ENCODE measurements at regions not wholly inside any gene's neighbourhood (a gene's known extent, or its start where the extent isn't known, plus 50 kb on each side); places are given as distances from the start of the nearest gene placed in this dataset.
"Not testable (repeated sequence)": the region's sequence is repeated elsewhere in the genome, so short reads cannot be mapped to it uniquely, and the experiment has no call there.

- intact Hi-C loops (cut with DNase I; ENCODE audit: low total_unique reads): no loop called here
- Histone ChIP-seq H3K27me3 (no peaks in the 10 kb centered on the region), H3K9me3 (no peaks in the 10 kb centered on the region), H3K4me3 (no peak overlapping the region), H3K27ac (no peak overlapping the region), H3K4me1 (no peaks in the 10 kb centered on the region), H3K36me3 (ENCODE audit: low read depth, missing control alignments) (no peaks in the 10 kb centered on the region)
- DNase-seq: no peak
- TF ChIP-seq POLR2A (IDR thresholded peaks at IDR 0.05): no peak
- TF ChIP-seq CTCF (IDR thresholded peaks at IDR 0.05): no peak
Measured at GRCh38 chr2:163133602-163134001, 295.0 kb upstream of the KCNH7 start.

- Histone ChIP-seq H3K4me1 (no peaks in the 10 kb centered on the region), H3K9me3 (no peaks in the 10 kb centered on the region), H3K27ac (no peak overlapping the region), H3K36me3 (ENCODE audit: low read depth, missing control alignments) (no peaks in the 10 kb centered on the region), H3K27me3 (no peaks in the 10 kb centered on the region), H3K4me3 (no peak overlapping the region)
- TF ChIP-seq POLR2A (IDR thresholded peaks at IDR 0.05) (no peak), CTCF (IDR thresholded peaks at IDR 0.05) (peak; percentile 38 to 47 (median 40))
- DNase-seq: no peak
- 28 to 38% methylated on average over 3 of the region's 3 CpGs for WGBS, 2 donors
- intact Hi-C loops (cut with DNase I; ENCODE audit: low total_unique reads): no loop called here
Measured at GRCh38 chr2:163132850-163133249, 294.3 kb upstream of the KCNH7 start.

GRCh38 chr2:163132207-163132606, 293.6 kb upstream of the KCNH7 start:
- WGBS, 2 donors: 97% methylated on average over 2 of the region's 2 CpGs

GRCh38 chr2:163123526-163123925, 285.0 kb upstream of the KCNH7 start:
- peaks cover 17% of the 10 kb centered on the region for H3K4me1 ChIP-seq
- intact Hi-C loops (cut with DNase I; ENCODE audit: low total_unique reads): no loop called here
- H3K27me3 ChIP-seq: no peaks in the 10 kb centered on the region
- WGBS, 2 donors: 85 to 94% methylated on average over 1 of the region's 1 CpG
- H3K9me3 ChIP-seq: no peaks in the 10 kb centered on the region
- no peaks in the 10 kb centered on the region for H3K36me3 ChIP-seq (ENCODE audit: low read depth, missing control alignments)
- peak overlapping the region; percentile 3 to 60 for H3K27ac ChIP-seq
- DNase-seq: no peak
- TF ChIP-seq POLR2A (IDR thresholded peaks at IDR 0.05): no peak
- no peak for TF ChIP-seq CTCF (IDR thresholded peaks at IDR 0.05)
- H3K4me3 ChIP-seq: no peak overlapping the region

More at GRCh38 chr2:163132207-163132606, 293.6 kb upstream of the KCNH7 start:
- H3K36me3 ChIP-seq (ENCODE audit: low read depth, missing control alignments); H3K9me3 ChIP-seq; intact Hi-C loops (cut with DNase I; ENCODE audit: low total_unique reads); H3K27me3 ChIP-seq; H3K27ac ChIP-seq; H3K4me1 ChIP-seq; H3K4me3 ChIP-seq; DNase-seq: not testable (repeated sequence)

- TF ChIP-seq POLR2A (IDR thresholded peaks at IDR 0.05): no peak
- no peak for TF ChIP-seq CTCF (IDR thresholded peaks at IDR 0.05)
- Histone ChIP-seq H3K27ac (peak overlapping the region; percentile 60 to 68), H3K9me3 (no peaks in the 10 kb centered on the region), H3K27me3 (no peaks in the 10 kb centered on the region), H3K4me1 (peaks cover 17% of the 10 kb centered on the region), H3K4me3 (peak overlapping the region in 1 of 2 donors; percentile 45), H3K36me3 (ENCODE audit: low read depth, missing control alignments) (no peaks in the 10 kb centered on the region)
- no peak for DNase-seq
- intact Hi-C loops (cut with DNase I; ENCODE audit: low total_unique reads): no loop called here
Measured at GRCh38 chr2:163122257-163122656, 283.7 kb upstream of the KCNH7 start.
